Body of pancreas (tissue), 4 donors: ENCODE measurements at regions not wholly inside any gene's neighbourhood (a gene's known extent, or its start where the extent isn't known, plus 50 kb on each side); places are given as distances from the start of the nearest gene placed in this dataset.

Experiments used
- CTCF ChIP-seq, 7 experiments: fragments of 450-650 bp in 4 of 7; fragments of 200-600 bp in 3 of 7; sonication (generic) in 3 of 7; IDR thresholded peaks; one replicate each; pipeline ENCODE4 v1.5.1; 2016 to 2019; ENCODE audit warnings: antibody characterized with exemption in 7 of 7
- POLR2A ChIP-seq, 3 donors: fragments of 450-650 bp; IDR thresholded peaks; one replicate each; pipeline ENCODE4 v1.6.1; 2016; ENCODE audit warnings: antibody characterized with exemption in 3 of 3, mild to moderate bottlenecking in 2 of 3

- TF ChIP-seq POLR2A (IDR thresholded peaks at IDR 0.05): no peak
- TF ChIP-seq CTCF (IDR thresholded peaks at IDR 0.05): no peak
Observed at GRCh38 chr13:34070544-34071303, 252.8 kb downstream of the RFC3 start.
